Chondrocyte (in vitro differentiated cells): ENCODE measurements at regions not wholly inside any gene's neighbourhood (a gene's known extent, or its start where the extent isn't known, plus 50 kb on each side); places are given as distances from the start of the nearest gene placed in this dataset.
"Not testable (repeated sequence)": the region's sequence is repeated elsewhere in the genome, so short reads cannot be mapped to it uniquely, and the experiment has no call there.

Experiments used
- DNase-seq: peaks from one replicate; pipeline ENCODE4 v3.0.0; 2021; ENCODE audit warnings: mixed read lengths, low spot score
- H3K27ac Mint-ChIP-seq: one replicate; pipeline ENCODE4 v1.8.0; 2021; ENCODE audit warnings: mild to moderate bottlenecking, moderate library complexity, mixed read lengths; ENCODE audit not compliant: unreplicated experiment
- H3K27me3 Mint-ChIP-seq: 2 replicates; pipeline ENCODE4 v1.8.0; 2021; ENCODE audit warnings: low read depth, mixed read lengths
- H3K36me3 Mint-ChIP-seq: 2 replicates; pipeline ENCODE4 v1.8.0; 2021; ENCODE audit warnings: low read depth, mixed read lengths
- H3K4me1 Mint-ChIP-seq: 2 replicates; pipeline ENCODE4 v1.8.0; 2021; ENCODE audit warnings: low read depth, mild to moderate bottlenecking, mixed read lengths
- H3K4me3 Mint-ChIP-seq: one replicate; pipeline ENCODE4 v1.8.0; 2021; ENCODE audit warnings: mild to moderate bottlenecking, moderate library complexity, mixed read lengths; ENCODE audit not compliant: unreplicated experiment
- H3K9me3 Mint-ChIP-seq: 2 replicates; pipeline ENCODE4 v1.8.0; 2021; ENCODE audit warnings: low read depth, mixed read lengths
- CTCF ChIP-seq: fragments of 200-600 bp; sonication (generic); IDR thresholded peaks from 2 replicates; pipeline ENCODE4 v1.5.0; 2021; ENCODE audit warnings: antibody characterized with exemption, mild to moderate bottlenecking, moderate library complexity

GRCh38 chr2:208609166-208609804, 202.7 kb downstream of the PTH2R start:
- H3K27ac Mint-ChIP-seq, result no peak overlapping the region
- H3K9me3 Mint-ChIP-seq, result peaks cover 19% of the 10 kb centered on the region
- no peak overlapping the region for H3K4me3 Mint-ChIP-seq
- no peak for DNase-seq
- H3K27me3 Mint-ChIP-seq, result peaks cover 5% of the 10 kb centered on the region
- no peaks in the 10 kb centered on the region for H3K4me1 Mint-ChIP-seq
- TF ChIP-seq CTCF, result no peak
- H3K36me3 Mint-ChIP-seq, result no peaks in the 10 kb centered on the region

GRCh38 chr2:208615675-208616074, 209.1 kb downstream of the PTH2R start:
- H3K36me3 Mint-ChIP-seq, H3K4me3 Mint-ChIP-seq: not testable (repeated sequence)

GRCh38 chr2:208618220-208618619, 211.6 kb downstream of the PTH2R start:
- Mint-ChIP-seq H3K27me3 (peaks cover 5% of the 10 kb centered on the region), H3K27ac (no peak overlapping the region), H3K4me3 (no peak overlapping the region), H3K36me3 (no peaks in the 10 kb centered on the region), H3K9me3 (peaks cover 6% of the 10 kb centered on the region), H3K4me1 (no peaks in the 10 kb centered on the region)
- TF ChIP-seq CTCF, result no peak
- DNase-seq, result no peak

More at GRCh38 chr2:208615675-208616074, 209.1 kb downstream of the PTH2R start:
- DNase-seq, H3K27me3 Mint-ChIP-seq, H3K27ac Mint-ChIP-seq, H3K4me1 Mint-ChIP-seq: not testable (repeated sequence)
- peaks cover 17% of the 10 kb centered on the region for H3K9me3 Mint-ChIP-seq

- no peaks in the 10 kb centered on the region for H3K4me1 Mint-ChIP-seq
- no peaks in the 10 kb centered on the region for H3K27me3 Mint-ChIP-seq
- H3K27ac Mint-ChIP-seq, result no peak overlapping the region
- no peak overlapping the region for H3K4me3 Mint-ChIP-seq
- H3K9me3 Mint-ChIP-seq, result peaks cover 6% of the 10 kb centered on the region
- no peak for TF ChIP-seq CTCF
- no peaks in the 10 kb centered on the region for H3K36me3 Mint-ChIP-seq
- DNase-seq, result no peak
These were observed 213.4 kb downstream of the PTH2R start for GRCh38 chr2:208619993-208620392.

- Mint-ChIP-seq H3K4me1 (no peaks in the 10 kb centered on the region), H3K9me3 (peaks cover 6% of the 10 kb centered on the region), H3K27ac (no peak overlapping the region), H3K27me3 (no peaks in the 10 kb centered on the region), H3K36me3 (no peaks in the 10 kb centered on the region), H3K4me3 (no peak overlapping the region)
- TF ChIP-seq CTCF, result no peak
- DNase-seq, result no peak
These were observed 213.9 kb downstream of the PTH2R start for GRCh38 chr2:208620487-208620978.
